Motor neuron (in vitro differentiated cells): ENCODE measurements at regions not wholly inside any gene's neighbourhood (a gene's known extent, or its start where the extent isn't known, plus 50 kb on each side); places are given as distances from the start of the nearest gene placed in this dataset.

Experiments used
- ATAC-seq, 8 experiments: fragments of 200-7000 bp; cut with Tn5 transposase; replicated peaks in 6 of 8; 2 replicates each; pipeline ENCODE4 v1.8.0; 2021; ENCODE audit warnings: mild to moderate bottlenecking in 8 of 8, moderate library complexity in 8 of 8
- H3K27ac ChIP-seq, 2 donors: fragments of 250-450 bp; sonication (Bioruptor Pico); 2 replicates each; pipeline ENCODE4 v1.9.0; 2021; ENCODE audit warnings: antibody characterized with exemption in 2 of 2, mild to moderate bottlenecking in 2 of 2, moderate library complexity in 1 of 2
- H3K4me1 ChIP-seq, 2 donors: fragments of 250-450 bp; sonication (Bioruptor Pico); replicated peaks in 1 of 2; 2 replicates each; pipeline ENCODE4 v1.6.1; 2021; ENCODE audit warnings: antibody characterized with exemption in 2 of 2, mild to moderate bottlenecking in 2 of 2, moderate library complexity in 1 of 2
- H3K4me3 ChIP-seq, 5 donors: fragments of 250-450 bp; sonication (Bioruptor Pico); 2 replicates each; pipeline ENCODE4 v1.9.0; 2021; ENCODE audit warnings: antibody characterized with exemption in 5 of 5, mild to moderate bottlenecking in 5 of 5, moderate library complexity in 4 of 5
- WGBS, 10 experiments: fragments of 450-650 bp; shearing (Covaris generic); methylation state at CpG; one replicate each; pipeline ENCODE4 v1.0.0; 2022; 5-methylcytosine and 5-hydroxymethylcytosine counted together
- in situ Hi-C, 9 experiments: fragments of 400-800 bp; cut with MboI; loops; one replicate each; pipeline ENCODE4 v1.15.0; 2021; ENCODE audit warnings: low sequenced_read_pairs in 9 of 9, low pct_unique_long_range_greater_than_20kb in 2 of 9; ENCODE audit not compliant: unreplicated experiment in 9 of 9

DNA sequence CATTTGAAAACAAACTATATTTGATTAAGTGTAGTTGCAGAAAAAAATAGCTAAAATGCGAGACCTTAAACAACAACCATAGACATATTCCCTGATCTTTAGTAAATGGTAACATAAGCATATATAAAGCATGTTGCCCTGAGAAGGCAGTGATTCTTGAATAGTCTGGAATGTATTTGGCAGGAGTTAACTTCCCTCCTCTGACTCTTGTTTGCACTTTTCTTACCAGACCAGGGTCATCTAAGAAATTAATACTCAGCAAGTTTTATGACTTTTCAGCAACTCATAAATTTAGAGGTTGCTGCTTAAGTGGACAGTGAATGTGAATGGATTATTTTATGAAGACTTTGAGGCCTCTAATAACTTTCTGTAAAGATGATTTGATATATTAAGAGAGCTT is 55.3 kb upstream of the NUDT12 start:
- Histone ChIP-seq H3K4me1 (no peaks in the 10 kb centered on the region), H3K4me3 (no peak overlapping the region), H3K27ac (no peak overlapping the region)
- 25 to 100% (median 100%) methylated on average over 1 of the region's 1 CpG for WGBS, 10 experiments
- no peak for ATAC-seq
- in situ Hi-C loops = no loop called here

DNA sequence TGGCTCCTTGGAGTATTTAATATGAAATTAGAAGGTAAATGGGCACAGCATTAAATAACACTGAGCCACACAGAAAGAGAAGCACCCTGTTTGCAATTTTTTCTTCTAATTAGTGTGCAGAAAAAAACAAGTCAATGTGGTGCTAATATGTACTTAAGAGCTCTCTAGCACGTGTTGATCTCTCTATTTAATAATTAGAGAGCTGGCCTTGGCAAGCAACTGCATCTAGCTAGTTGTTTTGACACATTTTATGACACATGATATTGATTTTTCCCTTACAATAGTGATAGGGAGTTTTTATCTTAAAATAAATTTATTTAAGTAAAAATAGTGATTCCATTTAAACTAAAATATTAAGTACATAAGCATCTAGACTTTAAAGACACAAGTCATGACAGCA is 54.5 kb upstream of the NUDT12 start:
- Histone ChIP-seq H3K27ac (no peak overlapping the region), H3K4me3 (no peak overlapping the region), H3K4me1 (no peaks in the 10 kb centered on the region)
- in situ Hi-C loops = no loop called here
- WGBS, 10 experiments = 0 to 83% (median 39%) methylated on average over 1 of the region's 1 CpG; no CpG with 5 or more reads in 2 of the 10 experiments
- ATAC-seq = no peak

DNA sequence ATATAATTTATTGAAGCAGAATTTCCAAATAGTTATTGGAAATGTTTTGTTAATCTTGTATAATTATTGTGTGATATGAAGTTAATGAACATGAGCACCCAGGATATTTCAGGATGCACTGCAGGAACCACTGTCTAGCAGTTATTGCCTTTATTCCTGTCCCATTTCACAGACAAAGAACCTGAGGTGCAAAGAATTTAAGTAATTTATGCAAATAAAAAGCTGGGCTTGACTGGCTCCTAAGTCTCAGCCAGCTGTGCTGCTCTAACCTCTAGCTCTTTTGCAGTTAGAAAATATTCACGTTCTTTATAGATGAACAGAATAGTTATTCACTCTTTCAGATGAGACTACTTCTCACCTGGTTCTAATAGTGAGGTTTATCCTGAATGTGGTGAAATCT is 50.0 kb upstream of the NUDT12 start:
- WGBS, 10 experiments = 0 to 100% (median 71%) methylated on average over 1 of the region's 1 CpG; no CpG with 5 or more reads in 1 of the 10 experiments
- no peak overlapping the region for H3K4me3 ChIP-seq
- no peak for ATAC-seq
- no peak overlapping the region for H3K27ac ChIP-seq
- H3K4me1 ChIP-seq = no peaks in the 10 kb centered on the region
- in situ Hi-C loops = no loop called here
